SK-N-SH (cell line): ENCODE measurements at regions not wholly inside any gene's neighbourhood (a gene's known extent, or its start where the extent isn't known, plus 50 kb on each side); places are given as distances from the start of the nearest gene placed in this dataset.

ENCODE experiments used
- CTCF ChIA-PET: fragments of 300-600, 350-600 bp; formaldehyde crosslinking; extraction: SDS; loops from one replicate; lab custom pipeline; 2021; lab: Yijun Ruan, JAX
- POLR2A ChIA-PET: fragments of 350-600 bp; sonication (Branson Sonifier 250); formaldehyde crosslinking; extraction: SDS; loops from one replicate; lab custom pipeline; 2020; ENCODE audit warnings: antibody characterized with exemption, inconsistent platforms; lab: Yijun Ruan, JAX
- DNase-seq: peaks from one replicate; pipeline ENCODE4 v3.0.0; 2012
- H2AFZ ChIP-seq: fragments of 200-600 bp; sonication (generic); 2 replicates; pipeline ENCODE4 v1.8.1; 2016; ENCODE audit warnings: antibody characterized with exemption, mild to moderate bottlenecking, low read depth
- H3F3A ChIP-seq: fragments of 200-600 bp; sonication (generic); replicated peaks from 2 replicates; pipeline ENCODE3; 2016; ENCODE audit warnings: antibody characterized with exemption, mild to moderate bottlenecking; ENCODE audit not compliant: insufficient read depth
- H3K27ac ChIP-seq, 2 experiments: fragments of 200-500 bp in 1 of 2; fragments of 200-600 bp in 1 of 2; sonication (Bioruptor generic) in 1 of 2; sonication (generic), shearing (Covaris generic) in 1 of 2; 2 replicates each; pipeline versions ENCODE4 v1.5.1 to v1.6.1; 2014 to 2016; ENCODE audit warnings: low read depth in 2 of 2, inconsistent platforms in 1 of 2, low read length in 1 of 2, mild to moderate bottlenecking in 1 of 2, mixed read lengths in 1 of 2
- H3K27me3 ChIP-seq: fragments of 200-600 bp; sonication (generic), shearing (Covaris generic); 2 replicates; pipeline ENCODE4 v1.6.1; 2016; ENCODE audit warnings: mixed run types; ENCODE audit not compliant: insufficient read depth
- H3K36me3 ChIP-seq, 2 experiments: fragments of 200-500 bp in 1 of 2; fragments of 200-600 bp in 1 of 2; sonication (Bioruptor generic) in 1 of 2; sonication (generic) in 1 of 2; replicated peaks in 1 of 2; 2 replicates each; pipeline versions ENCODE3 to v1.5.1; 2014 to 2016; ENCODE audit warnings: low read length in 1 of 2, mild to moderate bottlenecking in 1 of 2; ENCODE audit not compliant: insufficient read depth in 2 of 2, control insufficient read depth in 1 of 2
- H3K4me1 ChIP-seq, 2 experiments: fragments of 200-500 bp in 1 of 2; fragments of 200-600 bp in 1 of 2; sonication (Bioruptor generic) in 1 of 2; sonication (generic), shearing (Covaris generic) in 1 of 2; 2 replicates each; pipeline versions ENCODE4 v1.5.1 to v1.6.1; 2014 to 2016; ENCODE audit warnings: low read depth in 1 of 2, low read length in 1 of 2, mixed run types in 1 of 2; ENCODE audit not compliant: insufficient read depth in 2 of 2, control insufficient read depth in 1 of 2
- H3K4me2 ChIP-seq: fragments of 200-600 bp; sonication (generic), shearing (Covaris generic); 2 replicates; pipeline ENCODE4 v1.6.1; 2017; ENCODE audit warnings: mixed run types
- H3K4me3 ChIP-seq, 2 experiments: fragments of 200-500 bp in 1 of 2; fragments of 200-600 bp in 1 of 2; sonication (Bioruptor generic) in 1 of 2; sonication (generic), shearing (Covaris generic) in 1 of 2; 2 replicates each; pipeline versions ENCODE4 v1.5.1 to v1.8.1; 2014 to 2016; ENCODE audit warnings: low read depth in 2 of 2, inconsistent platforms in 1 of 2, low read length in 1 of 2, mild to moderate bottlenecking in 1 of 2, mixed read lengths in 1 of 2, moderate library complexity in 1 of 2
- H3K79me2 ChIP-seq: fragments of 200-600 bp; sonication (generic); 2 replicates; pipeline ENCODE4 v1.8.1; 2017; ENCODE audit warnings: mild to moderate bottlenecking; ENCODE audit not compliant: insufficient read depth
- H3K9ac ChIP-seq: fragments of 200-600 bp; sonication (generic); 2 replicates; pipeline ENCODE4 v1.6.1; 2017; ENCODE audit warnings: mixed run types
- H3K9me2 ChIP-seq: fragments of 200-600 bp; sonication (generic); 2 replicates; pipeline ENCODE4 v1.6.1; 2017; ENCODE audit warnings: mixed run types
- H3K9me3 ChIP-seq: fragments of 200-600 bp; sonication (generic); 2 replicates; pipeline ENCODE4 v1.6.1; 2017; ENCODE audit warnings: mixed run types, mild to moderate bottlenecking, moderate library complexity
- H4K20me1 ChIP-seq: fragments of 200-600 bp; sonication (generic); 2 replicates; pipeline ENCODE4 v1.6.1; 2017; ENCODE audit warnings: mild to moderate bottlenecking, mixed run types; ENCODE audit not compliant: insufficient read depth
- FOSL2 ChIP-seq: IDR thresholded peaks from 2 replicates; pipeline ENCODE4 v1.4.0; 2012; ENCODE audit warnings: low read depth, mild to moderate bottlenecking, moderate library complexity, borderline replicate concordance
- GATA2 ChIP-seq: sonication (generic); formaldehyde crosslinking; IDR thresholded peaks from 2 replicates; pipeline ENCODE4 v1.5.0; 2020; ENCODE audit warnings: mild to moderate bottlenecking, missing genetic modification reagents
- IRF3 ChIP-seq: fragments of 150-350 bp; IDR thresholded peaks from 2 replicates; pipeline ENCODE4 v1.6.1; 2016; ENCODE audit warnings: mild to moderate bottlenecking, low read depth, low read length
- MAX ChIP-seq: IDR thresholded peaks from 2 replicates; pipeline ENCODE4 v1.4.0; 2012; ENCODE audit warnings: low read depth
- MXI1 ChIP-seq: IDR thresholded peaks from 2 replicates; pipeline ENCODE4 v1.6.1; 2012; ENCODE audit warnings: mild to moderate bottlenecking, low read depth, low read length, improper control_type of control experiment
- NRF1 ChIP-seq: IDR thresholded peaks from 2 replicates; pipeline ENCODE4 v1.6.1; 2012; ENCODE audit warnings: low read depth, mild to moderate bottlenecking, low read length
- PBX3 ChIP-seq: IDR thresholded peaks from 2 replicates; pipeline ENCODE4; 2012
- POLR2AphosphoS5 ChIP-seq: IDR thresholded peaks from 2 replicates; pipeline ENCODE4 v1.6.1; 2012; ENCODE audit warnings: low read depth, low read length
- RAD21 ChIP-seq: IDR thresholded peaks from 2 replicates; pipeline ENCODE4 v1.6.1; 2012; ENCODE audit warnings: mild to moderate bottlenecking, low read length
- RCOR1 ChIP-seq: fragments of 150-350 bp; IDR thresholded peaks from 2 replicates; pipeline ENCODE4 v1.6.1; 2017; ENCODE audit warnings: antibody characterized with exemption, low read length
- RFX5 ChIP-seq: IDR thresholded peaks from 2 replicates; pipeline ENCODE4 v1.6.1; 2012; ENCODE audit warnings: mild to moderate bottlenecking, improper control_type of control experiment, low read length
- RXRA ChIP-seq: IDR thresholded peaks from 2 replicates; pipeline ENCODE4 v1.4.0; 2012; ENCODE audit warnings: low read depth, mild to moderate bottlenecking, borderline replicate concordance
- SIN3A ChIP-seq: IDR thresholded peaks from 2 replicates; pipeline ENCODE4 v1.6.1; 2012; ENCODE audit warnings: low read depth, mild to moderate bottlenecking, low read length, moderate library complexity, borderline replicate concordance
- TCF12 ChIP-seq: IDR thresholded peaks from 2 replicates; pipeline ENCODE4 v1.4.0; 2012
- WGBS: methylation state at CpG from one replicate; pipeline ENCODE4 v1.1.6; 2017; ENCODE audit warnings: low lambda C conversion rate; 5-methylcytosine and 5-hydroxymethylcytosine counted together
- TF ChIP-seq, protein P1 (sequence below): IDR thresholded peaks from 2 replicates; pipeline ENCODE4 v1.4.0; 2012; ENCODE audit warnings: low read depth, borderline replicate concordance

DNA sequence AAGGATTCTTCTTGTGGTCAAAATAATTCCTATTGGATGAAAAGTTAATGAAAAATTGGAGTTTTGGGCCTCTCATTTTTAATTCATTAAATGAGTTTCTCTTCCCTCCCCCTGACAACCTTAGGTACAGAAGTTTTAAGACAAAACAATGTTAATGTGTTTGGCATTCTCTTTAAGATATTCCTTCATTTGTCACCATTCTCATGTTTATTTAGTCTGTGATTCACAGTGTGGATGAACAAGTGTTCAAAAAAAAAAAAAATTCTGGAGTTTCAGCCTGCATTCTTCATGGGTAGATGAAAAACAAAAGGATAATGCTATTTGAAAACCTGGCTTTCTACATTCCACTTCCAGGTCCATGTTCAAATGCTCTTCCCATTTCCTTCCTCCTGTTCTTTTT lies 172.6 kb upstream of the LUZP2 start (continued):
- TF ChIP-seq FOSL2 (no peak), SIN3A (no peak), RCOR1 (no peak), PBX3 (no peak), RFX5 (no peak), NRF1 (no peak), MAX (no peak)

- ChIA-PET POLR2A (no interaction called here), CTCF (interaction anchor here (0.7 kb wide), 1 partner anchor 11 kb away, joined by 3 read pairs; no protein-coding TSS in a partner anchor)
- no peak for DNase-seq
- Histone ChIP-seq H3K79me2 (no peaks in the 10 kb centered on the region), H3K27me3 (no peaks in the 10 kb centered on the region), H2AFZ (no peak overlapping the region), H3K4me1 (peaks cover 0 to 6% of the 10 kb centered on the region in 2 experiments; a peak in 2 of 4 replicates), H4K20me1 (no peaks in the 10 kb centered on the region), H3F3A (no peaks in the 10 kb centered on the region), H3K9me2 (no peaks in the 10 kb centered on the region), H3K4me3 (no peak overlapping the region), H3K4me2 (no peak overlapping the region), H3K27ac (no peak overlapping the region; a peak in 1 of 4 replicates), H3K9ac (no peak overlapping the region), H3K36me3 (no peaks in the 10 kb centered on the region), H3K9me3 (no peaks in the 10 kb centered on the region)
- TF ChIP-seq RAD21 (no peak), RCOR1 (no peak), FOSL2 (no peak), IRF3 (no peak), PBX3 (no peak), POLR2AphosphoS5 (no peak), MXI1 (no peak), GATA2 (CRISPR knock-in tag) (no peak), RXRA (no peak), RFX5 (no peak), TCF12 (no peak)
- TF ChIP-seq, protein P1, sequence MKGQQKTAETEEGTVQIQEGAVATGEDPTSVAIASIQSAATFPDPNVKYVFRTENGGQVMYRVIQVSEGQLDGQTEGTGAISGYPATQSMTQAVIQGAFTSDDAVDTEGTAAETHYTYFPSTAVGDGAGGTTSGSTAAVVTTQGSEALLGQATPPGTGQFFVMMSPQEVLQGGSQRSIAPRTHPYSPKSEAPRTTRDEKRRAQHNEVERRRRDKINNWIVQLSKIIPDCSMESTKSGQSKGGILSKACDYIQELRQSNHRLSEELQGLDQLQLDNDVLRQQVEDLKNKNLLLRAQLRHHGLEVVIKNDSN, result no peak
- WGBS, result 51% methylated on average over 7 of the region's 7 CpGs
These were observed 152.6 kb upstream of the LUZP2 start for GRCh38 chr11:24344222-24344621.
